ENCODE measurements at regions not wholly inside any gene's neighbourhood (a gene's known extent, or its start where the extent isn't known, plus 50 kb on each side); places are given as distances from the start of the nearest gene placed in this dataset.

DNA sequence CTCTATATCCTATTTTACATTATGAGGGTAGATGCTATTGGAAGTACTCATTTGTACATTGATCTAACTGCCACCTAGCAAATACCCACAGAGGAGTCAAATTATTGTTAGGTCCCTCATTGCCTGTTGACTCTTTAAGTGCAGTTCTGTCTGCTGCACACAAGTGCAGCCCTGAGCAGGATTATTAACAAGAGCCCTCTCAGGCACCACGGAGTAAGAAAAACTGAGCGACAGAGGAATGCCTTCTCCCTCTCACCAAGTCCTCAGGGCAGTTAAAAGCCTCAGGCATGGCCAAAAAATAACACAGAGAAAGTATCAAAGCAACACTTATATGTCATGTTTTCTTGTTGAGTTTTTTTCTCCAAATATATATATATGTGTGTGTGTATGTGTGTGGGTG lies 340.0 kb upstream of the NRG3 start:
- Histone ChIP-seq H3K9me3 (ENCODE audit: low read depth) (no peaks in the 10 kb centered on the region), H4K20me1 (ENCODE audit: insufficient read depth, poor library complexity, severe bottlenecking) (no peaks in the 10 kb centered on the region), H2AFZ (no peak overlapping the region), H3K36me3 (replicated peaks; ENCODE audit: insufficient read depth, low read depth) (no peaks in the 10 kb centered on the region), H3K9me2 (replicated peaks; ENCODE audit: insufficient read depth) (no peaks in the 10 kb centered on the region), H3K4me1 (ENCODE audit: insufficient read depth) (no peaks in the 10 kb centered on the region), H3K4me3 (no peak overlapping the region), H3K27ac (no peak overlapping the region), H3K4me2 (no peak overlapping the region), H3K79me2 (no peaks in the 10 kb centered on the region), H3K27me3 (no peaks in the 10 kb centered on the region)
- 60% methylated on average over 2 of the region's 2 CpGs for WGBS (ENCODE audit: low lambda C conversion rate, missing lambda C conversion rate)
- TF ChIP-seq, protein P1, sequence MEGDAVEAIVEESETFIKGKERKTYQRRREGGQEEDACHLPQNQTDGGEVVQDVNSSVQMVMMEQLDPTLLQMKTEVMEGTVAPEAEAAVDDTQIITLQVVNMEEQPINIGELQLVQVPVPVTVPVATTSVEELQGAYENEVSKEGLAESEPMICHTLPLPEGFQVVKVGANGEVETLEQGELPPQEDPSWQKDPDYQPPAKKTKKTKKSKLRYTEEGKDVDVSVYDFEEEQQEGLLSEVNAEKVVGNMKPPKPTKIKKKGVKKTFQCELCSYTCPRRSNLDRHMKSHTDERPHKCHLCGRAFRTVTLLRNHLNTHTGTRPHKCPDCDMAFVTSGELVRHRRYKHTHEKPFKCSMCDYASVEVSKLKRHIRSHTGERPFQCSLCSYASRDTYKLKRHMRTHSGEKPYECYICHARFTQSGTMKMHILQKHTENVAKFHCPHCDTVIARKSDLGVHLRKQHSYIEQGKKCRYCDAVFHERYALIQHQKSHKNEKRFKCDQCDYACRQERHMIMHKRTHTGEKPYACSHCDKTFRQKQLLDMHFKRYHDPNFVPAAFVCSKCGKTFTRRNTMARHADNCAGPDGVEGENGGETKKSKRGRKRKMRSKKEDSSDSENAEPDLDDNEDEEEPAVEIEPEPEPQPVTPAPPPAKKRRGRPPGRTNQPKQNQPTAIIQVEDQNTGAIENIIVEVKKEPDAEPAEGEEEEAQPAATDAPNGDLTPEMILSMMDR (IDR thresholded peaks at IDR 0.05; ENCODE audit: poor library complexity) = no peak
- TF ChIP-seq EZH2 (IDR thresholded peaks at IDR 0.05; ENCODE audit: borderline replicate concordance) = no peak
- no peak for TF ChIP-seq EZH2phosphoT487 (IDR thresholded peaks at IDR 0.05; ENCODE audit: low read depth, severe bottlenecking, unreplicated experiment)
- no peak for DNase-seq (ENCODE audit: low spot score)

DNA sequence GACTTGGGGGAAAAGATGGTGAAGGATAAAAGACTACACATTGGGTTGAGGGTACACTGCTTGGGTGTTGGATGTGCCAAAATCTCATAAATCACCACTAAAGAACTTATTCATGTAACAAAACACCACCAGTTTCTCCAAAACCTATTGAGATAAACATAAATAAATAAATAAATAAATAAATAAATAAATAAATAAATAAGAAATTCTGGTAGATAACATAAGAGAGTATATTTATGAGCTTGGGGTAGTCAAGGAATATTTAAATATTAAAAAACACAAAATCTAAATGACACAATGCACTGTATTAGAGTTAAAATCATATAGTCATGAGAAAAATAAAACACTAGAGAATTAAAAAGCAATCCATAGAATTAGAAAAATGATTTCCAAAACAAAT lies 333.5 kb upstream of the NRG3 start:
- no peaks in the 10 kb centered on the region for H3K36me3 ChIP-seq (replicated peaks; ENCODE audit: insufficient read depth, low read depth)
- H3K4me2 ChIP-seq = no peak overlapping the region
- no peaks in the 10 kb centered on the region for H3K4me1 ChIP-seq (ENCODE audit: insufficient read depth)
- DNase-seq (ENCODE audit: low spot score) = no peak
- no peaks in the 10 kb centered on the region for H4K20me1 ChIP-seq (ENCODE audit: insufficient read depth, poor library complexity, severe bottlenecking)
- H3K9me3 ChIP-seq (ENCODE audit: low read depth) = no peaks in the 10 kb centered on the region
- no peak overlapping the region for H3K4me3 ChIP-seq
- H3K9me2 ChIP-seq (replicated peaks; ENCODE audit: insufficient read depth) = no peaks in the 10 kb centered on the region
- no peaks in the 10 kb centered on the region for H3K27me3 ChIP-seq
- H3K27ac ChIP-seq = no peak overlapping the region
- H2AFZ ChIP-seq = no peak overlapping the region
- no peak for TF ChIP-seq EZH2 (IDR thresholded peaks at IDR 0.05; ENCODE audit: borderline replicate concordance)
- no peak for TF ChIP-seq EZH2phosphoT487 (IDR thresholded peaks at IDR 0.05; ENCODE audit: low read depth, severe bottlenecking, unreplicated experiment)
- TF ChIP-seq, protein P1 (IDR thresholded peaks at IDR 0.05; ENCODE audit: poor library complexity) = no peak
- H3K79me2 ChIP-seq = no peaks in the 10 kb centered on the region

DNA sequence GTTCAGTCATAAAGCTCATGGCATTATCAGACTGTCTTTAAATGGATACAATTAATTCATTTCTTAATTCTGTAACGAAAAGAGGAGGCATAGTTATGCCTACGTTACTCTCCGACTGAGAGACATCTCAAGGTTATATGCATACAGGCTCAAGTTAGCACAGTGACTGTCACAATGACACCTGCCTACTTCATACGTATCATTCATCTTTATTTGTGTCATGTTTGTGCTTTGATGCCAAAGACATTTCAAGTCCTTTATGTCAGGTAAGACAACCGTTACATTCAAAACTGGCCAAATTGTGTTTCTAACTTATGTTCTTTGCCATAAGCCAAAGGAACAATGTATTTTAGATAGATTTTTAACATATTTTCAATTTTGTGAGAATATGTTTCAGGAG lies 328.8 kb upstream of the NRG3 start:
- H3K9me2 ChIP-seq (replicated peaks; ENCODE audit: insufficient read depth) = no peaks in the 10 kb centered on the region
- no peak for DNase-seq (ENCODE audit: low spot score)
- no peaks in the 10 kb centered on the region for H3K79me2 ChIP-seq
- no peaks in the 10 kb centered on the region for H3K9me3 ChIP-seq (ENCODE audit: low read depth)
- 88% methylated on average over 5 of the region's 5 CpGs for WGBS (ENCODE audit: low lambda C conversion rate, missing lambda C conversion rate)
- H4K20me1 ChIP-seq (ENCODE audit: insufficient read depth, poor library complexity, severe bottlenecking) = no peaks in the 10 kb centered on the region
- H3K27me3 ChIP-seq = no peaks in the 10 kb centered on the region
- no peaks in the 10 kb centered on the region for H3K36me3 ChIP-seq (replicated peaks; ENCODE audit: insufficient read depth, low read depth)
- H3K27ac ChIP-seq = no peak overlapping the region
- no peak overlapping the region for H3K4me3 ChIP-seq
- H2AFZ ChIP-seq = no peak overlapping the region
- H3K4me2 ChIP-seq = no peak overlapping the region
- H3K4me1 ChIP-seq (ENCODE audit: insufficient read depth) = no peaks in the 10 kb centered on the region
- TF ChIP-seq EZH2phosphoT487 (IDR thresholded peaks at IDR 0.05; ENCODE audit: low read depth, severe bottlenecking, unreplicated experiment) (no peak), EZH2 (IDR thresholded peaks at IDR 0.05; ENCODE audit: borderline replicate concordance) (no peak)
- TF ChIP-seq, protein P1 (IDR thresholded peaks at IDR 0.05; ENCODE audit: poor library complexity) = no peak

DNA sequence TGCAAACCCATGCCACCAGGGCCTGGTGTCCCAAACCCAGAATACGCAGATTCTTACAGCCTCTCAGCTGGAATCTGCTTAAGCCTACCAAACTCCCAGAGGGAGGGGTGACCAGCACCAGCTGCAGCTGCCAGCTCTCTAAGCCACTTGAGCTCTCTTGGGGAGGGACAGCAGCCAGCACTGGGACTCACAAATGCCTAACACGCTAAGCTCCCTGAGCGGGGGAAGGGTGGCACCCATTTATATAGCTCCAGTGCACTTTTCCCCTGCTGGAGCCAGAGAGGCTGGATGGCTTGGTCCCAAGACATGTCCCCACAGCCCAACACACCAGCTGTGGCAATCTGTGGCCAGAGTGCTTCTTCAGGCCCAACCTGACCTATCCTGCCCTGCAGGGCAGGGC lies 326.8 kb upstream of the NRG3 start:
- H3K36me3 ChIP-seq (replicated peaks; ENCODE audit: insufficient read depth, low read depth) = no peaks in the 10 kb centered on the region
- no peaks in the 10 kb centered on the region for H3K9me2 ChIP-seq (replicated peaks; ENCODE audit: insufficient read depth)
- no peak for TF ChIP-seq EZH2phosphoT487 (IDR thresholded peaks at IDR 0.05; ENCODE audit: low read depth, severe bottlenecking, unreplicated experiment)
- TF ChIP-seq EZH2 (IDR thresholded peaks at IDR 0.05; ENCODE audit: borderline replicate concordance) = no peak
- TF ChIP-seq, protein P1 (IDR thresholded peaks at IDR 0.05; ENCODE audit: poor library complexity) = no peak
- H3K27ac ChIP-seq = no peak overlapping the region
- H3K4me2 ChIP-seq = no peak overlapping the region
- no peaks in the 10 kb centered on the region for H3K27me3 ChIP-seq
- no peaks in the 10 kb centered on the region for H3K9me3 ChIP-seq (ENCODE audit: low read depth)
- no peaks in the 10 kb centered on the region for H3K79me2 ChIP-seq
- H3K4me3 ChIP-seq = no peak overlapping the region
- H4K20me1 ChIP-seq (ENCODE audit: insufficient read depth, poor library complexity, severe bottlenecking) = no peaks in the 10 kb centered on the region
- WGBS (ENCODE audit: low lambda C conversion rate, missing lambda C conversion rate) = 63% methylated on average over 2 of the region's 3 CpGs
- no peak for DNase-seq (ENCODE audit: low spot score)
- H2AFZ ChIP-seq = no peak overlapping the region
- H3K4me1 ChIP-seq (ENCODE audit: insufficient read depth) = no peaks in the 10 kb centered on the region
